Uterus (tissue), 2 donors: ENCODE measurements at regions not wholly inside any gene's neighbourhood (a gene's known extent, or its start where the extent isn't known, plus 50 kb on each side); places are given as distances from the start of the nearest gene placed in this dataset.

Experiments
- POLR2A ChIP-seq, 2 donors: fragments of 450-650 bp; IDR thresholded peaks; one replicate each; pipeline ENCODE4 v1.6.1; 2016; ENCODE audit warnings: antibody characterized with exemption in 2 of 2, mild to moderate bottlenecking in 1 of 2, moderate library complexity in 1 of 2
- TF ChIP-seq, protein P1 (sequence below), 4 experiments: fragments of 200-600 bp in 2 of 4; fragments of 450-650 bp in 2 of 4; sonication (generic) in 2 of 4; IDR thresholded peaks; one replicate each; pipeline ENCODE4 v1.5.1; 2016 to 2019; ENCODE audit warnings: antibody characterized with exemption in 4 of 4, mild to moderate bottlenecking in 2 of 4, moderate library complexity in 1 of 4

DNA sequence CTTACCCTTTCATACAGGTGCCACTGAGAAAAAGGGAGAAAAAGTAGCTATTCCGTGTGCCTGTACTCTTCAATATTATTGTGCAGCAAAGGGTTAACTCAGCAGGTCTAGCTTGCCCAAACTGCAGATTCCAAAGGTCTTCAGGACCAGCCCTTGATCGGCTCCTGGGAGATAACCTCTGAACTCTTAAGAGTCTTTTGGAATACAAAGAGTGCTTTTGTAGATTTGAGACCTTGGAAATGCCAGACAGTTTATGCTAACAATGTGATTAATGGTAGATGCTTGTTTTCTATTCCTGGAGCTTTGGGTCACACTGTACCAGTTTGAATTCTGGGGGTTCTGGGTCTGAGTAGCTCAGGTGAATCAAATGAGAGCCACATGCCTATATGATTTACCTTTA lies 844.7 kb upstream of the MIR17HG start:
- TF ChIP-seq, protein P1, sequence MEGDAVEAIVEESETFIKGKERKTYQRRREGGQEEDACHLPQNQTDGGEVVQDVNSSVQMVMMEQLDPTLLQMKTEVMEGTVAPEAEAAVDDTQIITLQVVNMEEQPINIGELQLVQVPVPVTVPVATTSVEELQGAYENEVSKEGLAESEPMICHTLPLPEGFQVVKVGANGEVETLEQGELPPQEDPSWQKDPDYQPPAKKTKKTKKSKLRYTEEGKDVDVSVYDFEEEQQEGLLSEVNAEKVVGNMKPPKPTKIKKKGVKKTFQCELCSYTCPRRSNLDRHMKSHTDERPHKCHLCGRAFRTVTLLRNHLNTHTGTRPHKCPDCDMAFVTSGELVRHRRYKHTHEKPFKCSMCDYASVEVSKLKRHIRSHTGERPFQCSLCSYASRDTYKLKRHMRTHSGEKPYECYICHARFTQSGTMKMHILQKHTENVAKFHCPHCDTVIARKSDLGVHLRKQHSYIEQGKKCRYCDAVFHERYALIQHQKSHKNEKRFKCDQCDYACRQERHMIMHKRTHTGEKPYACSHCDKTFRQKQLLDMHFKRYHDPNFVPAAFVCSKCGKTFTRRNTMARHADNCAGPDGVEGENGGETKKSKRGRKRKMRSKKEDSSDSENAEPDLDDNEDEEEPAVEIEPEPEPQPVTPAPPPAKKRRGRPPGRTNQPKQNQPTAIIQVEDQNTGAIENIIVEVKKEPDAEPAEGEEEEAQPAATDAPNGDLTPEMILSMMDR (IDR thresholded peaks at IDR 0.05): no peak
- no peak for TF ChIP-seq POLR2A (IDR thresholded peaks at IDR 0.05)
